K562 (cell line): ENCODE measurements at regions not wholly inside any gene's neighbourhood (a gene's known extent, or its start where the extent isn't known, plus 50 kb on each side); places are given as distances from the start of the nearest gene placed in this dataset.

Source experiments
- ATAC-seq: fragments of 200-7000 bp; cut with Tn5 transposase; 3 replicates; pipeline ENCODE4 v1.9.1; 2020; ENCODE audit warnings: moderate library complexity
- BruUV-seq: library from RNA; stranded (reverse); fragments of 400-500 nt; replicated peaks from 2 replicates; lab custom pipeline; 2021; lab: Mats Ljungman, UMichigan
- CTCF ChIA-PET: fragments of 300-600 bp; formaldehyde crosslinking; extraction: SDS; loops from one replicate; lab custom pipeline; 2021; ENCODE audit warnings: low intra/inter-chr PET ratio; lab: Yijun Ruan, JAX
- POLR2A ChIA-PET: fragments of 300-600, 350-650 bp; sonication (Branson Sonifier 250); formaldehyde crosslinking; extraction: SDS; loops from one replicate; lab custom pipeline; 2021; ENCODE audit warnings: antibody characterized with exemption, inconsistent platforms; lab: Yijun Ruan, JAX
- DNase-seq, 4 experiments: peaks; one replicate each; pipeline versions ENCODE4 v3.0.0 to v3.0.0-alpha.2; 2011 to 2018; ENCODE audit warnings: low spot score in 3 of 4, mixed read lengths in 3 of 4; ENCODE audit errors: extremely low read depth in 1 of 4
- FAIRE-seq: peaks from 2 replicates; lab custom pipeline; 2011; peaks lifted over from hg19 to GRCh38; lab: Jason Lieb, UNC
- H2AFZ ChIP-seq: 2 replicates; pipeline ENCODE4 v1.6.0; 2011; ENCODE audit warnings: low read depth, low read length, control low read depth, inconsistent platforms
- H3K27ac ChIP-seq: fragments of 200-600 bp; 3 replicates; pipeline ENCODE4 v1.8.0; 2011; ENCODE audit warnings: low read depth, mild to moderate bottlenecking, control low read depth, inconsistent platforms, low read length, moderate library complexity, mixed read lengths; ENCODE audit errors: extremely low read depth
- H3K27me3 ChIP-seq, 2 experiments: fragments of 300-600 bp in 1 of 2; 2 replicates in 1 of 2; 3 replicates in 1 of 2; pipeline versions ENCODE4 v1.6.0 to v1.8.0; 2011; ENCODE audit warnings: inconsistent platforms in 2 of 2, low read length in 2 of 2, mild to moderate bottlenecking in 1 of 2, mixed read lengths in 1 of 2, moderate library complexity in 1 of 2; ENCODE audit not compliant: control insufficient read depth in 2 of 2, insufficient read depth in 2 of 2
- H3K36me3 ChIP-seq: fragments of 300-600 bp; 3 replicates; pipeline ENCODE4 v1.8.0; 2011; ENCODE audit warnings: mild to moderate bottlenecking, low read length, inconsistent platforms; ENCODE audit not compliant: control insufficient read depth, insufficient read depth
- H3K4me1 ChIP-seq, 2 experiments: fragments of 200-600 bp in 1 of 2; replicated peaks in 1 of 2; 2 replicates in 1 of 2; 3 replicates in 1 of 2; pipeline versions ENCODE4 v1.5.1 to v1.8.0; 2011; ENCODE audit warnings: inconsistent platforms in 2 of 2, low read length in 2 of 2, mild to moderate bottlenecking in 1 of 2, mixed read lengths in 1 of 2, moderate library complexity in 1 of 2; ENCODE audit not compliant: control insufficient read depth in 2 of 2, insufficient read depth in 2 of 2
- H3K4me2 ChIP-seq: 2 replicates; pipeline ENCODE4 v1.6.1; 2011; ENCODE audit warnings: low read length, control low read depth, inconsistent platforms, mixed read lengths; ENCODE audit not compliant: insufficient read depth
- H3K4me3 ChIP-seq: fragments of 200-600 bp; sonication (generic), shearing (Covaris generic); 2 replicates; pipeline ENCODE4 v1.5.1; 2016; ENCODE audit warnings: control low read depth, inconsistent platforms
- H3K79me2 ChIP-seq: fragments of 200-600 bp; 3 replicates; pipeline ENCODE4 v1.8.0; 2011; ENCODE audit warnings: low read length, inconsistent platforms; ENCODE audit not compliant: control insufficient read depth, insufficient read depth
- H3K9ac ChIP-seq, 2 experiments: 2 replicates each; pipeline versions ENCODE4 v1.6.0 to v1.6.1; 2011; ENCODE audit warnings: low read depth in 2 of 2, low read length in 2 of 2, control low read depth in 1 of 2, inconsistent platforms in 1 of 2, mild to moderate bottlenecking in 1 of 2, mixed read lengths in 1 of 2; ENCODE audit not compliant: insufficient read depth in 1 of 2
- H3K9me1 ChIP-seq: one replicate; pipeline ENCODE4 v1.6.0; 2011; ENCODE audit warnings: inconsistent platforms, mild to moderate bottlenecking, low read length, moderate library complexity; ENCODE audit not compliant: control insufficient read depth, insufficient read depth
- H3K9me3 ChIP-seq: replicated peaks from 2 replicates; pipeline ENCODE4 v1.5.1; 2011; ENCODE audit warnings: low read depth, low read length, inconsistent platforms; ENCODE audit not compliant: control insufficient read depth, insufficient read depth
- H4K20me1 ChIP-seq: replicated peaks from 2 replicates; pipeline ENCODE4 v1.6.1; 2011; ENCODE audit warnings: low read length, inconsistent platforms, mixed read lengths; ENCODE audit not compliant: control insufficient read depth, insufficient read depth
- HDAC1 ChIP-seq, 2 experiments: fragments of 450-650 bp; IDR thresholded peaks; 2 replicates each; pipeline ENCODE4 v1.6.1; 2016 to 2017; ENCODE audit warnings: inconsistent platforms in 1 of 2, mild to moderate bottlenecking in 1 of 2, moderate library complexity in 1 of 2
- HSF4 ChIP-seq: fragments of 250-450 bp; sonication (Bioruptor Pico); IDR thresholded peaks from 2 replicates; pipeline ENCODE4 v2.1.2; 2022; ENCODE audit warnings: mild to moderate bottlenecking, moderate library complexity, borderline replicate concordance
- POLR2A ChIP-seq: fragments of 450-650 bp; conservative IDR thresholded peaks from 2 replicates; pipeline ENCODE4 v1.6.1; 2016
- SRSF9 ChIP-seq: fragments of 200-400 bp; formaldehyde crosslinking; IDR thresholded peaks from 2 replicates; pipeline ENCODE4 v1.6.1; 2017; ENCODE audit warnings: low read depth, low read length, borderline replicate concordance
- ZNF699 ChIP-seq: fragments of 250-450 bp; sonication (Bioruptor Pico); IDR thresholded peaks from 2 replicates; pipeline ENCODE4 v1.8.0; 2021; ENCODE audit warnings: mild to moderate bottlenecking, moderate library complexity; ENCODE audit not compliant: insufficient replicate concordance
- WGBS: fragments of 100-300 bp; shearing (Covaris generic); methylation state at CpG from one replicate; pipeline ENCODE4 v1.1.6; 2016; ENCODE audit warnings: low coverage, mixed read lengths; ENCODE audit not compliant: insufficient coverage; ENCODE audit errors: missing lambda C conversion rate; 5-methylcytosine and 5-hydroxymethylcytosine counted together
- in situ Hi-C: fragments of 300-500 bp; cut with MboI; formaldehyde crosslinking; loops from 4 replicates; pipeline ENCODE4 v1.15.0; 2018; ENCODE audit warnings: inconsistent platforms, mixed read lengths
- intact Hi-C: fragments of 100-400 bp; cut with micrococcal nuclease; formaldehyde crosslinking; loops from 2 replicates; pipeline ENCODE4 v1.14.2; 2022
- TF ChIP-seq, protein P1 (sequence below): sonication (generic); formaldehyde crosslinking; IDR thresholded peaks from 2 replicates; pipeline ENCODE4 v1.9.0; 2022; ENCODE audit warnings: mild to moderate bottlenecking, missing genetic modification reagents
- TF ChIP-seq, protein P2 (sequence below): fragments of 250-450 bp; sonication (Bioruptor Pico); IDR thresholded peaks from 2 replicates; pipeline ENCODE4 v1.5.0; 2020; ENCODE audit warnings: mild to moderate bottlenecking
- TF ChIP-seq, protein P3 (sequence below): sonication (generic); formaldehyde crosslinking; IDR thresholded peaks from 2 replicates; pipeline ENCODE4 v1.8.1; 2023; ENCODE audit warnings: mild to moderate bottlenecking, missing genetic modification reagents

DNA sequence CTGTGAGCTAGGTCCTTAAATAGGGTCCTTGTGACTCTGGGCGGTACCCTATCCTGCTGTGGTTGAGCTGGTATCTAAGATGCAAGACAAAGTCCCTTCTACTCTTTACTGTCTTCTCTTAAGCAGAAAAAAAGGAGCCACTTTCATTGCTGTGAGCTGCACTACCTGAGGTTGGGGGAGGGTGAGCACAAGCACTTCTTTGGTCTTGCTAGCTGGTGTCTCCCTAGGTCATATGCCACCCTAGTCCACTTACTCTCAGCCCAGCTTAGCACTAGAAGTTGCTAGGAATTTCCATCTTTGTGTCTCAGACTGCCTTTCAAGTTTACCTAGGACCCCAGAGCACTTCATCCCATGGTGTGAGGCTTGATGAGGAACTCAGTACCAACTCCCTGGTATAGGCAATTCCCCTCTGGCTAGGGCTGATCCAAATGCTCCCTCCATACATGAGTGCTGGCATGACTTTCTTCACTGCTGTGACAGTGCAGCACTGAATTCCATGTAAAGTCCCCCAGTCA lies 343.6 kb upstream of the CT83 start:
- H3K4me3 ChIP-seq: no peak overlapping the region
- H3K27ac ChIP-seq: no peak overlapping the region
- POLR2A ChIA-PET: no interaction called here
- CTCF ChIA-PET: no interaction called here
- TF ChIP-seq, protein P1, sequence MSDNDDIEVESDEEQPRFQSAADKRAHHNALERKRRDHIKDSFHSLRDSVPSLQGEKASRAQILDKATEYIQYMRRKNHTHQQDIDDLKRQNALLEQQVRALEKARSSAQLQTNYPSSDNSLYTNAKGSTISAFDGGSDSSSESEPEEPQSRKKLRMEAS (CRISPR knock-in tag): no peak
- TF ChIP-seq SRSF9: no peak
- TF ChIP-seq ZNF699: no peak
- TF ChIP-seq, protein P2, sequence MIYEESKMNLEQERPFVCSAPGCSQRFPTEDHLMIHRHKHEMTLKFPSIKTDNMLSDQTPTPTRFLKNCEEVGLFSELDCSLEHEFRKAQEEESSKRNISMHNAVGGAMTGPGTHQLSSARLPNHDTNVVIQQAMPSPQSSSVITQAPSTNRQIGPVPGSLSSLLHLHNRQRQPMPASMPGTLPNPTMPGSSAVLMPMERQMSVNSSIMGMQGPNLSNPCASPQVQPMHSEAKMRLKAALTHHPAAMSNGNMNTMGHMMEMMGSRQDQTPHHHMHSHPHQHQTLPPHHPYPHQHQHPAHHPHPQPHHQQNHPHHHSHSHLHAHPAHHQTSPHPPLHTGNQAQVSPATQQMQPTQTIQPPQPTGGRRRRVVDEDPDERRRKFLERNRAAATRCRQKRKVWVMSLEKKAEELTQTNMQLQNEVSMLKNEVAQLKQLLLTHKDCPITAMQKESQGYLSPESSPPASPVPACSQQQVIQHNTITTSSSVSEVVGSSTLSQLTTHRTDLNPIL (CRISPR knock-in tag): no peak
- TF ChIP-seq HSF4 (CRISPR knock-in tag): no peak
- no peak for TF ChIP-seq POLR2A
- TF ChIP-seq, protein P3, sequence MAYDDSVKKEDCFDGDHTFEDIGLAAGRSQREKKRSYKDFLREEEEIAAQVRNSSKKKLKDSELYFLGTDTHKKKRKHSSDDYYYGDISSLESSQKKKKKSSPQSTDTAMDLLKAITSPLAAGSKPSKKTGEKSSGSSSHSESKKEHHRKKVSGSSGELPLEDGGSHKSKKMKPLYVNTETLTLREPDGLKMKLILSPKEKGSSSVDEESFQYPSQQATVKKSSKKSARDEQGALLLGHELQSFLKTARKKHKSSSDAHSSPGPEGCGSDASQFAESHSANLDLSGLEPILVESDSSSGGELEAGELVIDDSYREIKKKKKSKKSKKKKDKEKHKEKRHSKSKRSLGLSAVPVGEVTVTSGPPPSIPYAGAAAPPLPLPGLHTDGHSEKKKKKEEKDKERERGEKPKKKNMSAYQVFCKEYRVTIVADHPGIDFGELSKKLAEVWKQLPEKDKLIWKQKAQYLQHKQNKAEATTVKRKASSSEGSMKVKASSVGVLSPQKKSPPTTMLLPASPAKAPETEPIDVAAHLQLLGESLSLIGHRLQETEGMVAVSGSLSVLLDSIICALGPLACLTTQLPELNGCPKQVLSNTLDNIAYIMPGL (CRISPR knock-in tag): no peak
- no peak for TF ChIP-seq HDAC1 (IDR thresholded peaks at IDR 0.05)
- H3K36me3 ChIP-seq: no peaks in the 10 kb centered on the region
- intact Hi-C loops (no loop called here), in situ Hi-C loops (no loop called here)
- FAIRE-seq: no peak
- H3K9ac ChIP-seq: no peak overlapping the region
- H3K79me2 ChIP-seq: no peaks in the 10 kb centered on the region
- H3K4me2 ChIP-seq: no peak overlapping the region
- H3K9me1 ChIP-seq: no peaks in the 10 kb centered on the region
- no peaks in the 10 kb centered on the region for H3K9me3 ChIP-seq
- 0% methylated on average over 1 of the region's 1 CpG for WGBS
- no peaks in the 10 kb centered on the region for H3K27me3 ChIP-seq
- BruUV-seq: no TSS peak
- no peak overlapping the region for H2AFZ ChIP-seq
- no peak for DNase-seq
- no peaks in the 10 kb centered on the region for H3K4me1 ChIP-seq
- ATAC-seq: no peak
- no peaks in the 10 kb centered on the region for H4K20me1 ChIP-seq
